ENCODE measurements at regions not wholly inside any gene's neighbourhood (a gene's known extent, or its start where the extent isn't known, plus 50 kb on each side); places are given as distances from the start of the nearest gene placed in this dataset.
A peak's percentile ranks its signal among the peaks of the same experiment; 100 is the strongest.

- Histone ChIP-seq H2AFZ (ENCODE audit: control insufficient read depth, low read length) (no peak overlapping the region), H3K27ac (ENCODE audit: control insufficient read depth, insufficient read depth, low read length) (no peak overlapping the region), H3K79me2 (ENCODE audit: control insufficient read depth, insufficient read depth, low read length) (no peaks in the 10 kb centered on the region), H3K4me3 (ENCODE audit: control insufficient read depth in 2 of 3, extremely low read depth in 1 of 3, insufficient read depth in 2 of 3, low read depth in 1 of 3, low read length in 3 of 3) (no peak overlapping the region), H3K36me3 (ENCODE audit: control insufficient read depth in 2 of 2, extremely low read depth in 1 of 2, insufficient read depth in 2 of 2, low read length in 2 of 2) (no peaks in the 10 kb centered on the region), H4K20me1 (ENCODE audit: control insufficient read depth, extremely low read depth, insufficient read depth, low read length) (no peaks in the 10 kb centered on the region), H3K27me3 (ENCODE audit: control insufficient read depth, extremely low read depth, insufficient read depth, low read length) (no peaks in the 10 kb centered on the region), H3K9ac (ENCODE audit: control insufficient read depth, extremely low read depth, insufficient read depth, low read length) (no peak overlapping the region), H3K4me2 (ENCODE audit: control insufficient read depth, extremely low read depth, insufficient read depth, low read depth, low read length) (no peak overlapping the region), H3K4me1 (ENCODE audit: control insufficient read depth, extremely low read depth, insufficient read depth, low read length) (peaks cover 2% of the 10 kb centered on the region), H3K9me3 (ENCODE audit: control insufficient read depth, low read depth, low read length) (no peaks in the 10 kb centered on the region), H3K9me1 (ENCODE audit: control insufficient read depth, extremely low read depth, insufficient read depth, low read length) (no peaks in the 10 kb centered on the region)
- FAIRE-seq (no peak), DNase-seq (ENCODE audit: low read depth, low spot score) (no peak)
- dilution Hi-C loops (cut with MboI; ENCODE audit: extremely low pct_ligation_motif_present, low sequenced_read_pairs): no loop called here
- TF ChIP-seq EZH2 (IDR thresholded peaks at IDR 0.05; ENCODE audit: low read length): no peak
- no peak for TF ChIP-seq CTCF (optimal IDR thresholded peaks at IDR 0.05 in 1 of 3, IDR thresholded peaks at IDR 0.05 in 1 of 3, conservative IDR thresholded peaks at IDR 0.05 in 1 of 3; ENCODE audit: extremely low read depth in 1 of 3, insufficient read depth in 2 of 3, low read length in 3 of 3)
Observed at GRCh38 chr6:164398647-164399046, 910.8 kb downstream of the C6orf118 start.

GRCh38 chr6:164396071-164397047 lies 913.0 kb downstream of the C6orf118 start:
- no peaks in the 10 kb centered on the region for H3K9me3 ChIP-seq (ENCODE audit: control insufficient read depth, low read depth, low read length)
- peak overlapping the region; percentile 7 for H3K9ac ChIP-seq (ENCODE audit: control insufficient read depth, extremely low read depth, insufficient read depth, low read length)
- H3K4me3 ChIP-seq (ENCODE audit: control insufficient read depth in 2 of 3, extremely low read depth in 1 of 3, insufficient read depth in 2 of 3, low read depth in 1 of 3, low read length in 3 of 3): peak overlapping the region in 2 of 3 experiments; percentile 51 to 55
- H3K4me2 ChIP-seq (ENCODE audit: control insufficient read depth, extremely low read depth, insufficient read depth, low read depth, low read length): peak overlapping the region; percentile 78
- FAIRE-seq (peak; percentile 43), DNase-seq (ENCODE audit: low read depth, low spot score) (no peak)
- no peaks in the 10 kb centered on the region for H3K27me3 ChIP-seq (ENCODE audit: control insufficient read depth, extremely low read depth, insufficient read depth, low read length)
- H3K4me1 ChIP-seq (ENCODE audit: control insufficient read depth, extremely low read depth, insufficient read depth, low read length): peaks cover 2% of the 10 kb centered on the region
- dilution Hi-C loops (cut with MboI; ENCODE audit: extremely low pct_ligation_motif_present, low sequenced_read_pairs): no loop called here
- no peaks in the 10 kb centered on the region for H3K9me1 ChIP-seq (ENCODE audit: control insufficient read depth, extremely low read depth, insufficient read depth, low read length)
- no peaks in the 10 kb centered on the region for H3K36me3 ChIP-seq (ENCODE audit: control insufficient read depth in 2 of 2, extremely low read depth in 1 of 2, insufficient read depth in 2 of 2, low read length in 2 of 2)
- TF ChIP-seq EZH2 (IDR thresholded peaks at IDR 0.05; ENCODE audit: low read length) (no peak), CTCF (optimal IDR thresholded peaks at IDR 0.05 in 1 of 3, IDR thresholded peaks at IDR 0.05 in 1 of 3, conservative IDR thresholded peaks at IDR 0.05 in 1 of 3; ENCODE audit: extremely low read depth in 1 of 3, insufficient read depth in 2 of 3, low read length in 3 of 3) (no peak)
- no peak overlapping the region for H3K27ac ChIP-seq (ENCODE audit: control insufficient read depth, insufficient read depth, low read length)
- H2AFZ ChIP-seq (ENCODE audit: control insufficient read depth, low read length): peak overlapping the region; percentile 95
- no peaks in the 10 kb centered on the region for H3K79me2 ChIP-seq (ENCODE audit: control insufficient read depth, insufficient read depth, low read length)
- H4K20me1 ChIP-seq (ENCODE audit: control insufficient read depth, extremely low read depth, insufficient read depth, low read length): no peaks in the 10 kb centered on the region

Data from keratinocyte (primary cell).